Testis (tissue), 2 donors: ENCODE measurements at regions not wholly inside any gene's neighbourhood (a gene's known extent, or its start where the extent isn't known, plus 50 kb on each side); places are given as distances from the start of the nearest gene placed in this dataset.

Experiments used
- DNase-seq: peaks from one replicate; pipeline ENCODE4 v3.0.0-alpha.2; 2019
- H3K27ac ChIP-seq, 2 donors: fragments of 200-600 bp; sonication (generic); one replicate each; pipeline ENCODE4 v1.5.1; 2019
- H3K27me3 ChIP-seq: fragments of 200-600 bp; sonication (generic); one replicate; pipeline ENCODE4 v1.5.1; 2019
- H3K36me3 ChIP-seq: fragments of 200-600 bp; sonication (generic); one replicate; pipeline ENCODE4 v1.5.1; 2017; ENCODE audit warnings: low read depth; ENCODE audit errors: missing control alignments
- H3K4me1 ChIP-seq: fragments of 200-600 bp; sonication (generic); one replicate; pipeline ENCODE4 v1.5.1; 2019
- H3K4me3 ChIP-seq, 2 donors: fragments of 200-600 bp; sonication (generic); one replicate each; pipeline ENCODE4 v1.5.1; 2017 to 2019
- H3K9me3 ChIP-seq: fragments of 200-600 bp; sonication (generic); one replicate; pipeline ENCODE4 v1.5.1; 2017
- POLR2A ChIP-seq: fragments of 450-650 bp; IDR thresholded peaks from one replicate; pipeline ENCODE4 v1.6.1; 2017; ENCODE audit warnings: antibody characterized with exemption, mild to moderate bottlenecking, moderate library complexity
- WGBS, 2 donors: methylation state at CpG; one replicate each; pipeline ENCODE4 v1.1.5; 2018; 5-methylcytosine and 5-hydroxymethylcytosine counted together
- intact Hi-C: fragments of 100-400 bp; cut with DNase I; formaldehyde crosslinking; loops from one replicate; pipeline ENCODE4 v1.15.1; 2023; ENCODE audit warnings: low total_unique reads
- TF ChIP-seq, protein P1 (sequence below), 3 experiments: fragments of 450-650 bp in 2 of 3; fragments of 200-600 bp in 1 of 3; sonication (generic) in 1 of 3; IDR thresholded peaks; one replicate each; pipeline ENCODE4 v1.5.1; 2016 to 2019; ENCODE audit warnings: antibody characterized with exemption in 3 of 3, mild to moderate bottlenecking in 2 of 3, moderate library complexity in 1 of 3

- no peaks in the 10 kb centered on the region for H3K9me3 ChIP-seq
These were observed 118.7 kb upstream of the KIF26B start for GRCh38 chr1:245036102-245036501.

GRCh38 chr1:245031041-245031440 lies 123.7 kb upstream of the KIF26B start:
- DNase-seq: no peak
- H3K9me3 ChIP-seq: no peaks in the 10 kb centered on the region
- H3K27ac ChIP-seq: no peak overlapping the region
- H3K4me3 ChIP-seq: no peak overlapping the region
- 92 to 93% methylated on average over 3 of the region's 3 CpGs for WGBS, 2 donors
- H3K4me1 ChIP-seq: no peaks in the 10 kb centered on the region
- no peaks in the 10 kb centered on the region for H3K36me3 ChIP-seq
- intact Hi-C loops: no loop called here
- H3K27me3 ChIP-seq: no peaks in the 10 kb centered on the region
- TF ChIP-seq, protein P1, sequence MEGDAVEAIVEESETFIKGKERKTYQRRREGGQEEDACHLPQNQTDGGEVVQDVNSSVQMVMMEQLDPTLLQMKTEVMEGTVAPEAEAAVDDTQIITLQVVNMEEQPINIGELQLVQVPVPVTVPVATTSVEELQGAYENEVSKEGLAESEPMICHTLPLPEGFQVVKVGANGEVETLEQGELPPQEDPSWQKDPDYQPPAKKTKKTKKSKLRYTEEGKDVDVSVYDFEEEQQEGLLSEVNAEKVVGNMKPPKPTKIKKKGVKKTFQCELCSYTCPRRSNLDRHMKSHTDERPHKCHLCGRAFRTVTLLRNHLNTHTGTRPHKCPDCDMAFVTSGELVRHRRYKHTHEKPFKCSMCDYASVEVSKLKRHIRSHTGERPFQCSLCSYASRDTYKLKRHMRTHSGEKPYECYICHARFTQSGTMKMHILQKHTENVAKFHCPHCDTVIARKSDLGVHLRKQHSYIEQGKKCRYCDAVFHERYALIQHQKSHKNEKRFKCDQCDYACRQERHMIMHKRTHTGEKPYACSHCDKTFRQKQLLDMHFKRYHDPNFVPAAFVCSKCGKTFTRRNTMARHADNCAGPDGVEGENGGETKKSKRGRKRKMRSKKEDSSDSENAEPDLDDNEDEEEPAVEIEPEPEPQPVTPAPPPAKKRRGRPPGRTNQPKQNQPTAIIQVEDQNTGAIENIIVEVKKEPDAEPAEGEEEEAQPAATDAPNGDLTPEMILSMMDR (IDR thresholded peaks at IDR 0.05): no peak
- TF ChIP-seq POLR2A: no peak

More at GRCh38 chr1:245036102-245036501, 118.7 kb upstream of the KIF26B start:
- H3K36me3 ChIP-seq: no peaks in the 10 kb centered on the region
- TF ChIP-seq POLR2A: no peak
- TF ChIP-seq, protein P1 (IDR thresholded peaks at IDR 0.05): no peak
- H3K27ac ChIP-seq: no peak overlapping the region
- DNase-seq: no peak
- H3K27me3 ChIP-seq: no peaks in the 10 kb centered on the region
- intact Hi-C loops: no loop called here
- H3K4me1 ChIP-seq: no peaks in the 10 kb centered on the region
- H3K4me3 ChIP-seq: no peak overlapping the region
- WGBS, 2 donors: 88 to 89% methylated on average over 1 of the region's 1 CpG

DNA sequence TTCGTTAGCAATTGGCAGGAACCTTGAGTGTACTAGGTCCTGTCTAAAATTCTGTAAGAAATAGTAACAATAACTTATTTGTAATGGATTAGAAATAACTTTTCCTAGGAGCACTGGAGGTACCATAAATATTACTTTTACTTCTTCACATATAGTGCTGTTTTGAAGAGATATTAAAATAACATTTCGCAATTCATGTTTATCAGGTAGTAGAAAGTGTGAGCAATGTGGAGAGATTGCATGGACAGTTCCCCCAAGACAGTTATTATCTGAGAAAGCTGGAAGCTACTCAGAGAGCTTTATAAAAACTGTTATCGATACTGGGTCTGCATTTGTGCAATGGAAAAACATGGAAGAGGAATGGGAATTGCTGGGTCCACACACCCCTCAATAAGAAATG lies 128.5 kb upstream of the KIF26B start:
- no peaks in the 10 kb centered on the region for H3K4me1 ChIP-seq
- no peak overlapping the region for H3K27ac ChIP-seq
- H3K9me3 ChIP-seq: no peaks in the 10 kb centered on the region
- H3K27me3 ChIP-seq: no peaks in the 10 kb centered on the region
- H3K36me3 ChIP-seq: no peaks in the 10 kb centered on the region
- TF ChIP-seq, protein P1 (IDR thresholded peaks at IDR 0.05): no peak
- DNase-seq: no peak
- intact Hi-C loops: no loop called here
- WGBS, 2 donors: 75% methylated on average over 3 of the region's 3 CpGs
- H3K4me3 ChIP-seq: no peak overlapping the region

- H3K36me3 ChIP-seq: no peaks in the 10 kb centered on the region
- no peak for TF ChIP-seq POLR2A
- TF ChIP-seq, protein P1 (IDR thresholded peaks at IDR 0.05): no peak
- intact Hi-C loops: no loop called here
- H3K27ac ChIP-seq: no peak overlapping the region
- H3K9me3 ChIP-seq: no peaks in the 10 kb centered on the region
- H3K27me3 ChIP-seq: no peaks in the 10 kb centered on the region
- 95 to 96% methylated on average over 6 of the region's 6 CpGs for WGBS, 2 donors
- H3K4me3 ChIP-seq: no peak overlapping the region
- no peaks in the 10 kb centered on the region for H3K4me1 ChIP-seq
- DNase-seq: no peak
These were observed 129.3 kb upstream of the KIF26B start for GRCh38 chr1:245025525-245025924.

DNA sequence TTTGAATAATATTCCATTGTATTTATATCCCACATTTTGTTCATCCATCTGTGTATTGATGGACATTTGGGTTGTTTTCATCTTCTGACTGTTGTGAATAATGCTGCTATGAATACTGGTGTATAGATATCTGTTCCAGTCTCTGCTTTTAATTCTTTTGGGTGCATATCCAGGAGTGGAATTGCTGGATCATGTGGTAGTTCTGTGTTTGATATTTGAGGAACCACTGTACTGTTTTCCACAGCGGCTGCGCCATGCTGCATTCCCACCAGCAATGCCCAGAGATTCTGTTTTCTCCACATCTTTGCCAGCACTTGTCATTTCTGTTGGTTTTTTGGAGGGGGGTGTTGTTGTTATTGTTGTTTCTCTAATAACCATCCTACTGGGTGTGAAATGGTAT lies 131.6 kb upstream of the KIF26B start:
- Histone ChIP-seq H3K27me3 (no peaks in the 10 kb centered on the region), H3K36me3 (no peaks in the 10 kb centered on the region), H3K4me3 (no peak overlapping the region), H3K27ac (no peak overlapping the region), H3K4me1 (no peaks in the 10 kb centered on the region), H3K9me3 (no peaks in the 10 kb centered on the region)
- intact Hi-C loops: no loop called here
- 97 to 100% methylated on average over 2 of the region's 2 CpGs for WGBS, 2 donors
- TF ChIP-seq, protein P1 (IDR thresholded peaks at IDR 0.05): no peak
- no peak for TF ChIP-seq POLR2A
- DNase-seq: no peak
